ENCODE measurements at regions not wholly inside any gene's neighbourhood (a gene's known extent, or its start where the extent isn't known, plus 50 kb on each side); places are given as distances from the start of the nearest gene placed in this dataset.

DNA sequence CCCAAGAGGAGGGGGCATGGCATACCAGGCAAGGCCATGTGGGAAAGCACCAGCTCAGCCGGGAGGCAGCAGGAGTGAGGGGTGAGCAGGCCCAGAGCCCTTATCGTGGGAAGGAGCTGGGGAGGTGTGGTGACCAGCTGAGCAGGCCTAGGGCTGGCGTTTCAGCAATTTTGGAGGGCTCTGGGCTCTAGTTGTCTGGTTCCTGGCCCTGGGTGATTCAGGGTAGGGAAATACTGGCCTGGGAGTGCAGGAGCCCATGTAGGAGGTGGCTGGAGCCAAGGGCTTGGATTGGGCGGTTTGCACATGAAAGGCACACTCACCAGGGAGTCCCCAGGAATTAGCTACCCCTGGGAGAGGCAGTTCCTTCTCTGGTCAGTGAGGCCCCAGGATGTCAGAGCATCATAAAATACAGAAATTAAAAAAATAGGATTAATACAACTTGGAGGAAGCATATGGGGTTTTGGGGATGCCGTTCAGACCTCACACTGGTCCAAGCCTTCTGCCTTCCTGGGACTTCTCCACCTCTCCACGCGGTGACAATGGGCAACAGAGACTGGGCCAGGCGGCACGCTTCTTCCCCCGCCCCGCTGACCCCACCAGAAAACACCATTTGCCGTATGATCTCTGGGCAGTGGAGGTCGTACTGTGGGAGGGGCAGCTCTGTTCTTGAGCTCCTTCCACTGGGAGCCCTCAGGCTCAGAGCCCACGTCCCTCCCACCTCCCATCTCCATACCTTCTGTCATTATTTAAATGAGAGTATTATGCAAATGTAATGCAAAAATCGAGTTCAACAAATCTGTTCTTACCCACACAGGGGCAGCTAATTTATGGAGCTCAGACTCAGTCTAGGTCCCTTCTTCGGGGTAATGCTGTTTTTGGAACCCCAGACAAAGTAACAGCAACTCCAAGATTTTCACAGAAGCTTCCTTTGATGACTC is 133.0 kb upstream of the FAM20C start:
- TF ChIP-seq EP300 (conservative IDR thresholded peaks at IDR 0.05; ENCODE audit: poor library complexity, severe bottlenecking) (no peak), POLR2AphosphoS5 (IDR thresholded peaks at IDR 0.05) (no peak), RAD21 (conservative IDR thresholded peaks at IDR 0.05) (no peak)

Data from neural cell (in vitro differentiated cells).